Transverse colon (tissue), 4 donors: ENCODE measurements at regions not wholly inside any gene's neighbourhood (a gene's known extent, or its start where the extent isn't known, plus 50 kb on each side); places are given as distances from the start of the nearest gene placed in this dataset.
"Not testable (repeated sequence)": the region's sequence is repeated elsewhere in the genome, so short reads cannot be mapped to it uniquely, and the experiment has no call there.

Experiments used
- DNase-seq: peaks from one replicate; pipeline ENCODE4 v3.0.0-alpha.2; 2019
- H3K27ac ChIP-seq, 4 donors: fragments of 200-600 bp; sonication (generic); 2 replicates each; pipeline ENCODE4 v1.5.1; 2016 to 2018; ENCODE audit warnings: inconsistent platforms in 4 of 4
- H3K27me3 ChIP-seq: fragments of 200-600 bp; sonication (generic); 2 replicates; pipeline ENCODE4 v1.5.1; 2017; ENCODE audit warnings: inconsistent platforms
- H3K36me3 ChIP-seq, 4 donors: fragments of 200-600 bp; sonication (generic); 2 replicates each; pipeline ENCODE4 v1.5.1; 2017 to 2019; ENCODE audit warnings: inconsistent platforms in 4 of 4
- H3K4me1 ChIP-seq, 4 donors: fragments of 200-600 bp; sonication (generic); 2 replicates each; pipeline ENCODE4 v1.5.1; 2017 to 2020; ENCODE audit warnings: inconsistent platforms in 4 of 4
- H3K4me3 ChIP-seq, 4 donors: fragments of 200-600 bp; sonication (generic); 1 replicate in 1 of 4; 2 replicates in 3 of 4; pipeline versions ENCODE4 v1.5.1 to v1.6.1; 2017 to 2019; ENCODE audit warnings: inconsistent platforms in 4 of 4
- H3K9me3 ChIP-seq, 2 donors: fragments of 200-600 bp; sonication (generic); 2 replicates each; pipeline ENCODE4 v1.5.1; 2017 to 2019; ENCODE audit warnings: inconsistent platforms in 2 of 2
- CTCF ChIP-seq, 5 experiments: fragments of 200-600 bp in 3 of 5; fragments of 450-650 bp in 2 of 5; sonication (generic) in 3 of 5; IDR thresholded peaks; 1 replicate in 2 of 5; 2 replicates in 3 of 5; pipeline ENCODE4 v1.5.1; 2016 to 2017; ENCODE audit warnings: antibody characterized with exemption in 5 of 5, inconsistent platforms in 3 of 5, mild to moderate bottlenecking in 2 of 5, moderate library complexity in 1 of 5
- EP300 ChIP-seq: sonication (generic); formaldehyde crosslinking; IDR thresholded peaks from one replicate; pipeline ENCODE4 v1.6.1; 2017; ENCODE audit warnings: antibody characterized with exemption, low read depth
- POLR2A ChIP-seq: fragments of 450-650 bp; IDR thresholded peaks from one replicate; pipeline ENCODE4 v1.6.1; 2016; ENCODE audit warnings: antibody characterized with exemption, mild to moderate bottlenecking, moderate library complexity
- POLR2AphosphoS5 ChIP-seq, 3 donors: sonication (generic); formaldehyde crosslinking; IDR thresholded peaks; one replicate each; pipeline ENCODE4 v1.6.1; 2016; ENCODE audit warnings: antibody characterized with exemption in 3 of 3
- WGBS, 2 donors: methylation state at CpG; one replicate each; pipeline ENCODE4 v1.1.5; 2018; ENCODE audit warnings: low coverage in 1 of 2; 5-methylcytosine and 5-hydroxymethylcytosine counted together
- in situ Hi-C, 4 donors: fragments of 200-750 bp; cut with MboI; loops; one replicate each; pipeline versions ENCODE4 v1.15.0 to v1.15.1; 2017; ENCODE audit warnings: low sequenced_read_pairs in 3 of 4, low pct_ligation_motif_present in 1 of 4, low pct_unique_long_range_greater_than_20kb in 1 of 4
- intact Hi-C: fragments of 100-400 bp; cut with DNase I; formaldehyde crosslinking; loops from one replicate; pipeline ENCODE4 v1.15.1; 2023; ENCODE audit warnings: low total_unique reads

- H3K9me3 ChIP-seq: peaks cover 0 to 8% of the 10 kb centered on the region in 2 donors
- DNase-seq: no peak
- intact Hi-C loops (no loop called here), in situ Hi-C loops (no loop called here)
- no peak overlapping the region for H3K27ac ChIP-seq
- H3K36me3 ChIP-seq: no peaks in the 10 kb centered on the region
- no peaks in the 10 kb centered on the region for H3K4me1 ChIP-seq
- WGBS, 2 donors: 86 to 100% methylated on average over 1 of the region's 1 CpG
- no peak for TF ChIP-seq CTCF (IDR thresholded peaks at IDR 0.05)
- H3K4me3 ChIP-seq: no peak overlapping the region
- H3K27me3 ChIP-seq: no peaks in the 10 kb centered on the region
Observed at GRCh38 chr7:4483851-4484250, 198.2 kb upstream of the FOXK1 start.

GRCh38 chr7:4484545-4484944 is 197.6 kb upstream of the FOXK1 start:
- in situ Hi-C loops (no loop called here), intact Hi-C loops (no loop called here)
- H3K36me3 ChIP-seq: no peaks in the 10 kb centered on the region
- 12 to 42% methylated on average over 1 of the region's 1 CpG for WGBS, 2 donors
- H3K27me3 ChIP-seq: no peaks in the 10 kb centered on the region
- no peak for TF ChIP-seq POLR2AphosphoS5 (IDR thresholded peaks at IDR 0.05)
- no peak for TF ChIP-seq EP300
- TF ChIP-seq POLR2A: no peak
- no peak for TF ChIP-seq CTCF (IDR thresholded peaks at IDR 0.05)
- H3K4me3 ChIP-seq: no peak overlapping the region
- no peak overlapping the region for H3K27ac ChIP-seq
- H3K4me1 ChIP-seq: no peaks in the 10 kb centered on the region
- no peak for DNase-seq
- H3K9me3 ChIP-seq: peaks cover 0 to 8% of the 10 kb centered on the region in 2 donors

GRCh38 chr7:4486907-4487306 is 195.2 kb upstream of the FOXK1 start:
- TF ChIP-seq EP300 (no peak), POLR2A (no peak), CTCF (IDR thresholded peaks at IDR 0.05) (no peak), POLR2AphosphoS5 (IDR thresholded peaks at IDR 0.05) (no peak)
- 32 to 46% methylated on average over 4 of the region's 4 CpGs for WGBS, 2 donors
- Histone ChIP-seq H3K27me3 (no peaks in the 10 kb centered on the region), H3K4me3 (no peak overlapping the region), H3K4me1 (no peaks in the 10 kb centered on the region), H3K27ac (no peak overlapping the region), H3K9me3 (peaks cover 0 to 8% of the 10 kb centered on the region in 2 donors), H3K36me3 (no peaks in the 10 kb centered on the region)
- DNase-seq: no peak
- in situ Hi-C loops (no loop called here), intact Hi-C loops (no loop called here)

GRCh38 chr7:4496911-4497310 is 185.2 kb upstream of the FOXK1 start:
- H3K4me1 ChIP-seq, H3K4me3 ChIP-seq, intact Hi-C loops, DNase-seq, H3K27ac ChIP-seq, H3K27me3 ChIP-seq, H3K9me3 ChIP-seq, in situ Hi-C loops, H3K36me3 ChIP-seq: not testable (repeated sequence)
- WGBS, 2 donors: 95% methylated on average over 16 of the region's 30 CpGs; no CpG with 5 or more reads in 1 of the 2 donors

- in situ Hi-C loops: no loop called here
- H3K27me3 ChIP-seq: no peaks in the 10 kb centered on the region
- WGBS, 2 donors: 86 to 88% methylated on average over 8 to 10 of the region's 10 CpGs
Observed at GRCh38 chr7:4500812-4501211, 181.3 kb upstream of the FOXK1 start.

DNA sequence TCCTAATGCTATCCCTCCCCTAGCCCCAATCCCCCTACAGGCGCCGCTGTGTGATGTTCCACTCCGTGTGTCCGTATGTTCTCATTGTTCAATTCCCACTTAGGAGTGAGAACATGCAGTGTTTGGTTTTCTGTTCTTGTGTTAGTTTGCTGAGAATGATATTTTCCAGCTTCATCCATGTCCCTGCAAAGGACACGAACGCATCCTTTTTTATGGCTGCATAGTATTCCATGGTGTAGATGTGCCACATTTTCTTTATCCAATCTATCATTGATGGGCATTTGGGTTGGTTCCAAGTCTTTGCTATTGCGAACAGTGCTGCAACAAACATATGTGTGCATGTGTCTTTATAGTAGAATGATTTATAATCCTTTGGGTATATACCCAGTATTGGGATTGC is 174.2 kb upstream of the FOXK1 start:
- H3K9me3 ChIP-seq, H3K4me1 ChIP-seq, H3K27me3 ChIP-seq, H3K36me3 ChIP-seq, in situ Hi-C loops, H3K4me3 ChIP-seq, intact Hi-C loops, DNase-seq, H3K27ac ChIP-seq: not testable (repeated sequence)
- 82 to 86% methylated on average over 7 of the region's 7 CpGs for WGBS, 2 donors

More at GRCh38 chr7:4500812-4501211, 181.3 kb upstream of the FOXK1 start:
- DNase-seq: no peak
- TF ChIP-seq CTCF (IDR thresholded peaks at IDR 0.05) (no peak), POLR2AphosphoS5 (IDR thresholded peaks at IDR 0.05) (no peak), EP300 (no peak), POLR2A (no peak)
- Histone ChIP-seq H3K27ac (no peak overlapping the region), H3K4me3 (no peak overlapping the region), H3K9me3 (peaks cover 0 to 9% of the 10 kb centered on the region in 2 donors), H3K36me3 (no peaks in the 10 kb centered on the region), H3K4me1 (no peaks in the 10 kb centered on the region)
- intact Hi-C loops: no loop called here
